AG04450 (cell line): ENCODE measurements at regions not wholly inside any gene's neighbourhood (a gene's known extent, or its start where the extent isn't known, plus 50 kb on each side); places are given as distances from the start of the nearest gene placed in this dataset.

Experiments used
- CTCF ChIA-PET: fragments of 300-600, 350-600 bp; formaldehyde crosslinking; extraction: SDS; loops from one replicate; lab custom pipeline; 2022; ENCODE audit warnings: antibody characterized with exemption, inconsistent platforms; lab: Charles Lee
- POLR2A ChIA-PET: fragments of 350-600 bp; formaldehyde crosslinking; extraction: SDS; loops from one replicate; lab custom pipeline; 2021; ENCODE audit warnings: antibody characterized with exemption, inconsistent platforms; lab: Yijun Ruan, JAX
- DNase-seq: peaks from one replicate; pipeline ENCODE4 v3.0.0-alpha.2; 2011; ENCODE audit warnings: low read depth, low spot score
- H3K27ac ChIP-seq: one replicate; pipeline ENCODE4 v1.5.1; 2012; ENCODE audit warnings: low read depth, low read length, control low read depth
- H3K27me3 ChIP-seq: one replicate; pipeline ENCODE4 v1.6.0; 2012; ENCODE audit warnings: low read length; ENCODE audit not compliant: control insufficient read depth, insufficient read depth
- H3K4me3 ChIP-seq: 2 replicates; pipeline ENCODE4 v1.5.1; 2011; ENCODE audit warnings: mild to moderate bottlenecking, low read depth, low read length, control low read depth
- H3K9me3 ChIP-seq: 2 replicates; pipeline ENCODE4 v1.5.1; 2012; ENCODE audit warnings: low read length; ENCODE audit not compliant: control insufficient read depth, insufficient read depth
- TF ChIP-seq, protein P1 (sequence below): IDR thresholded peaks from 2 replicates; pipeline ENCODE4 v1.5.1; 2011; ENCODE audit warnings: low read depth, low read length, control low read depth, inconsistent platforms

DNA sequence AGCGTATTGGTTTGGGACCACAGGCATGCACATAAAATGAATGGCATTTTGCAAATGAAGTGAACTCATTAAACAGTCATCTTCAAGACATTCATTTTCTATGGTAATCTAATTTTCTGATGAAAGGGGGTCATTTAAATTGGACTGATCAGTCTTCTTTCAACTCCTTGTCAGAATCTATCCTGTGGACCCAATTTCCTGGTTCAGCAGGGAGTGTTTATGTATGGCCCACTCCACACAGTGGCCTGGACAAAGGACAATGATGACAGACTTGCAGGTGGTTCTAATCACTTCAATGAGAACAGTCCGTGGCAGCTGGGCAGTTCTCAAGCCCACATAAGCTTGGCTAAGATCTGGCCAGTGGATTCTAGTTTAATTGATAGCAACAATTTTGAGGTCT is 448.1 kb downstream of the DCDC2C start:
- peaks cover 20% of the 10 kb centered on the region for H3K9me3 ChIP-seq
- H3K4me3 ChIP-seq: no peak overlapping the region
- TF ChIP-seq, protein P1, sequence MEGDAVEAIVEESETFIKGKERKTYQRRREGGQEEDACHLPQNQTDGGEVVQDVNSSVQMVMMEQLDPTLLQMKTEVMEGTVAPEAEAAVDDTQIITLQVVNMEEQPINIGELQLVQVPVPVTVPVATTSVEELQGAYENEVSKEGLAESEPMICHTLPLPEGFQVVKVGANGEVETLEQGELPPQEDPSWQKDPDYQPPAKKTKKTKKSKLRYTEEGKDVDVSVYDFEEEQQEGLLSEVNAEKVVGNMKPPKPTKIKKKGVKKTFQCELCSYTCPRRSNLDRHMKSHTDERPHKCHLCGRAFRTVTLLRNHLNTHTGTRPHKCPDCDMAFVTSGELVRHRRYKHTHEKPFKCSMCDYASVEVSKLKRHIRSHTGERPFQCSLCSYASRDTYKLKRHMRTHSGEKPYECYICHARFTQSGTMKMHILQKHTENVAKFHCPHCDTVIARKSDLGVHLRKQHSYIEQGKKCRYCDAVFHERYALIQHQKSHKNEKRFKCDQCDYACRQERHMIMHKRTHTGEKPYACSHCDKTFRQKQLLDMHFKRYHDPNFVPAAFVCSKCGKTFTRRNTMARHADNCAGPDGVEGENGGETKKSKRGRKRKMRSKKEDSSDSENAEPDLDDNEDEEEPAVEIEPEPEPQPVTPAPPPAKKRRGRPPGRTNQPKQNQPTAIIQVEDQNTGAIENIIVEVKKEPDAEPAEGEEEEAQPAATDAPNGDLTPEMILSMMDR: no peak
- CTCF ChIA-PET: no interaction called here
- no peak for DNase-seq
- no peaks in the 10 kb centered on the region for H3K27me3 ChIP-seq
- POLR2A ChIA-PET: no interaction called here
- no peak overlapping the region for H3K27ac ChIP-seq

DNA sequence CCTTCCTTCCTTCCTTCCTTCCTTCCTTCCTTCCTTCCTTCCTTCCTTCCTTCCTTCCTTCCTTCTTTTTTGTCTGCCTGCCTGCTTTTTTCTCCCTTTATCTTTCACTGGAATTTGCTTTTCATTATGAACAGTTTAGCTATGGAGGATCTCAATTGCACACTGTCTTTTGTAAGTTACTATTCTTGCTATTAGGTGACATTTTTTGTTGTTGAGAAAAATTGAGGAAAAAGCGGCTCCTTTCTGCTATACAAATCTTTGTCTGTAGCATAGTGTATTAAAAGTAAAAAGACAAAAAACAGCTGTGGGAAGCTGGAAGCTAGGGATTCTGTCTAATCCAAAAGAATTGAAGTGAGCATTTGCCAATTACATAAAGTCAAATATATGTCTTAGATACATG is 448.7 kb downstream of the DCDC2C start:
- Histone ChIP-seq H3K9me3 (peaks cover 23% of the 10 kb centered on the region), H3K4me3 (no peak overlapping the region), H3K27me3 (no peaks in the 10 kb centered on the region), H3K27ac (no peak overlapping the region)
- CTCF ChIA-PET: interaction anchor here (0.6 kb wide), 1 partner anchor 895 kb away, joined by 4 read pairs; no protein-coding TSS in a partner anchor
- DNase-seq: no peak
- TF ChIP-seq, protein P1: no peak
- POLR2A ChIA-PET: no interaction called here

DNA sequence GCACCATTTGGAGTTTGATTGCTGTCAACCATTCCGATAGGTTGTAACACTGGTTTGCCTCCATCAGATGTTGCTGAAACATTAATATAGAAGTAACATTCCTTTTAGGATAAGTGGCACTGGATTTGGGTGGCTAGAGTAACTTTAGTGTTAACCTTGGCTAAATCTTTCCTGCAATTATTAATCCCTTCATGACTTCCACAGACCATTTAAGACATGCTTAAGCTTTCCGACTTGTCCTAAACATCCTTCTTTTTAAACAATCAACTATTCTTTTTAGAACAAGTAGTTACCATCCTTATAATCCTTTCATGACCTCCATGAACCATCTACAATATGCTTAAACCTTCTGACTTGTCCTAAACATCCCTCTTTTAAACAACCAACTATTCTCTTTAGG is 465.5 kb downstream of the DCDC2C start:
- no peak for DNase-seq
- TF ChIP-seq, protein P1: no peak
- Histone ChIP-seq H3K27me3 (no peaks in the 10 kb centered on the region), H3K4me3 (no peak overlapping the region), H3K27ac (no peak overlapping the region), H3K9me3 (peaks cover 9% of the 10 kb centered on the region; the same call in 1 of the 2 replicates)
- POLR2A ChIA-PET: no interaction called here
- CTCF ChIA-PET: no interaction called here

DNA sequence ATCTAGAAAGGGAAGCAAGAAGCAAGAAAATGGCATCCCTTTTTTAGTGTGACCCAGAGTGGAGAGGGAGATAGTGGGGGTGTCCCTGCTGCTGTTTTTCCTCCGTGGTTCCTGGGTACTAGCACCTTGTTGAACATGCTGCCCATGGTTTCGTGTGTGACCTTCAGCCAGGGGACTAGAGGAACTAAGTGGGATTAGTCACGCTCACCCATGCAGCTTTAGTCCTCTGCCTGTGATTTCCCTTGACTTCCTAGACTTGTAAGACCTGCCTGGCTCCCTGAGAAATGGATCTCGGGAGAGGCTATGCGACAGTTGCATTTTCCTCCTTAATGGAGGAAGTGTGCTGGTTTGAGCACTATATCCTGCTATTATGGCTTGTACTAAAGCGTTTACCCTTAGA is 471.4 kb downstream of the DCDC2C start:
- no peak overlapping the region for H3K27ac ChIP-seq
- H3K4me3 ChIP-seq: no peak overlapping the region
- peaks cover 28% of the 10 kb centered on the region for H3K9me3 ChIP-seq
- CTCF ChIA-PET: no interaction called here
- TF ChIP-seq, protein P1: no peak
- no peaks in the 10 kb centered on the region for H3K27me3 ChIP-seq
- no peak for DNase-seq
- POLR2A ChIA-PET: no interaction called here

DNA sequence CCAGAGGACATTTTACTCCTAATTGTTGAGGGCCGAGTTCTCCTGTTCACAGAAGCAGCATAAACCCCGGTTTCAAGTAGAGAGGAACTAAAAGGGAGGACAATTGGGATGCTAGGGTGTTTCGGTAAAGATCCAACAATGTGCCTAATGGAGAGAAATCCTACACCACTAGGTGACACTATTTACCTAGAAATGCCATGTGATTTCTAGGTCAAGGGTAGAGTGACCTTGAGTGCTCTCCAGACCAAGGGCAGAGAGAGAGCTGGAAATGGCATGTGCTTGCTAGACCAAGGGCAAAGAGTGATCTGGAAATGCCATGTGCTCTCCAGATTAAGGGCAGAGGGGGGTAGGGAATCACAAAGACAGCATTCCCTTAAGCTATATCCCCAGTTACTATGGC is 472.0 kb downstream of the DCDC2C start:
- H3K27ac ChIP-seq: no peak overlapping the region
- no peak overlapping the region for H3K4me3 ChIP-seq
- ChIA-PET POLR2A (no interaction called here), CTCF (no interaction called here)
- peaks cover 28% of the 10 kb centered on the region for H3K9me3 ChIP-seq
- H3K27me3 ChIP-seq: no peaks in the 10 kb centered on the region
- no peak for DNase-seq
- TF ChIP-seq, protein P1: no peak
